ENCODE measurements at regions not wholly inside any gene's neighbourhood (a gene's known extent, or its start where the extent isn't known, plus 50 kb on each side); places are given as distances from the start of the nearest gene placed in this dataset.
"Not testable (repeated sequence)": the region's sequence is repeated elsewhere in the genome, so short reads cannot be mapped to it uniquely, and the experiment has no call there.

GRCh38 chr3:74839566-74839965 lies 225.1 kb upstream of the CNTN3 start:
- H3K4me3 ChIP-seq (ENCODE audit: low read depth, low read length, poor library complexity, severe bottlenecking) = no peak overlapping the region
- no peak for TF ChIP-seq CTCF (IDR thresholded peaks at IDR 0.05; ENCODE audit: low read length)
- no peak for TF ChIP-seq EZH2 (IDR thresholded peaks at IDR 0.05; ENCODE audit: borderline replicate concordance, low read length)
- H3K9ac ChIP-seq (ENCODE audit: low read length) = no peak overlapping the region
- H3K27me3 ChIP-seq (ENCODE audit: insufficient read depth, low read length) = no peaks in the 10 kb centered on the region
- no peaks in the 10 kb centered on the region for H3K9me2 ChIP-seq (ENCODE audit: low read depth, low read length)
- H3F3A ChIP-seq (ENCODE audit: insufficient read depth, low read length) = no peaks in the 10 kb centered on the region
- no peaks in the 10 kb centered on the region for H3K4me1 ChIP-seq (ENCODE audit: insufficient read depth, low read length, severe bottlenecking)
- H3K36me3 ChIP-seq (ENCODE audit: insufficient read depth, low read length) = no peaks in the 10 kb centered on the region
- H3K79me2 ChIP-seq (ENCODE audit: insufficient read depth, low read length) = no peaks in the 10 kb centered on the region
- no peaks in the 10 kb centered on the region for H4K20me1 ChIP-seq (ENCODE audit: insufficient read depth, low read length)
- no peak overlapping the region for H3K4me2 ChIP-seq (ENCODE audit: low read length)
- H2AFZ ChIP-seq (ENCODE audit: low read length) = no peak overlapping the region
- no peaks in the 10 kb centered on the region for H3K9me3 ChIP-seq (ENCODE audit: low read length)
- H3K27ac ChIP-seq (ENCODE audit: low read depth, low read length, poor library complexity, severe bottlenecking) = no peak overlapping the region

GRCh38 chr3:74832925-74833324 lies 218.5 kb upstream of the CNTN3 start:
- no peak overlapping the region for H3K4me3 ChIP-seq (ENCODE audit: low read depth, low read length, poor library complexity, severe bottlenecking)
- TF ChIP-seq EZH2 (IDR thresholded peaks at IDR 0.05; ENCODE audit: borderline replicate concordance, low read length) (no peak), CTCF (IDR thresholded peaks at IDR 0.05; ENCODE audit: low read length) (no peak)
- H4K20me1 ChIP-seq (ENCODE audit: insufficient read depth, low read length) = no peaks in the 10 kb centered on the region
- H3K27me3 ChIP-seq (ENCODE audit: insufficient read depth, low read length) = no peaks in the 10 kb centered on the region
- H3K9me3 ChIP-seq (ENCODE audit: low read length) = no peaks in the 10 kb centered on the region
- no peaks in the 10 kb centered on the region for H3F3A ChIP-seq (ENCODE audit: insufficient read depth, low read length)
- H3K27ac ChIP-seq (ENCODE audit: low read depth, low read length, poor library complexity, severe bottlenecking) = no peak overlapping the region
- H3K4me1 ChIP-seq (ENCODE audit: insufficient read depth, low read length, severe bottlenecking) = no peaks in the 10 kb centered on the region
- H3K9me2 ChIP-seq (ENCODE audit: low read depth, low read length) = no peaks in the 10 kb centered on the region
- no peaks in the 10 kb centered on the region for H3K79me2 ChIP-seq (ENCODE audit: insufficient read depth, low read length)
- no peaks in the 10 kb centered on the region for H3K36me3 ChIP-seq (ENCODE audit: insufficient read depth, low read length)
- no peak overlapping the region for H3K4me2 ChIP-seq (ENCODE audit: low read length)
- H3K9ac ChIP-seq (ENCODE audit: low read length) = no peak overlapping the region
- no peak overlapping the region for H2AFZ ChIP-seq (ENCODE audit: low read length)

GRCh38 chr3:74830845-74831244 lies 216.4 kb upstream of the CNTN3 start:
- H3K79me2 ChIP-seq (ENCODE audit: insufficient read depth, low read length); H3K36me3 ChIP-seq (ENCODE audit: insufficient read depth, low read length); H3K27ac ChIP-seq (ENCODE audit: low read depth, low read length, poor library complexity, severe bottlenecking); H3K4me1 ChIP-seq (ENCODE audit: insufficient read depth, low read length, severe bottlenecking); H2AFZ ChIP-seq (ENCODE audit: low read length); H3K9me3 ChIP-seq (ENCODE audit: low read length); H3K27me3 ChIP-seq (ENCODE audit: insufficient read depth, low read length); H3F3A ChIP-seq (ENCODE audit: insufficient read depth, low read length); H3K4me3 ChIP-seq (ENCODE audit: low read depth, low read length, poor library complexity, severe bottlenecking); H3K4me2 ChIP-seq (ENCODE audit: low read length); H4K20me1 ChIP-seq (ENCODE audit: insufficient read depth, low read length); H3K9me2 ChIP-seq (ENCODE audit: low read depth, low read length); H3K9ac ChIP-seq (ENCODE audit: low read length): not testable (repeated sequence)

- H2AFZ ChIP-seq (ENCODE audit: low read length) = not testable (repeated sequence)
Measured at GRCh38 chr3:74825404-74825803, 210.9 kb upstream of the CNTN3 start.

More at GRCh38 chr3:74825404-74825803, 210.9 kb upstream of the CNTN3 start:
- not testable (repeated sequence) for H3K4me2 ChIP-seq (ENCODE audit: low read length); H4K20me1 ChIP-seq (ENCODE audit: insufficient read depth, low read length); H3F3A ChIP-seq (ENCODE audit: insufficient read depth, low read length); H3K27ac ChIP-seq (ENCODE audit: low read depth, low read length, poor library complexity, severe bottlenecking); H3K9me3 ChIP-seq (ENCODE audit: low read length); H3K27me3 ChIP-seq (ENCODE audit: insufficient read depth, low read length); H3K4me3 ChIP-seq (ENCODE audit: low read depth, low read length, poor library complexity, severe bottlenecking); H3K4me1 ChIP-seq (ENCODE audit: insufficient read depth, low read length, severe bottlenecking); H3K9me2 ChIP-seq (ENCODE audit: low read depth, low read length); H3K9ac ChIP-seq (ENCODE audit: low read length); H3K79me2 ChIP-seq (ENCODE audit: insufficient read depth, low read length); H3K36me3 ChIP-seq (ENCODE audit: insufficient read depth, low read length)

Measured in OCI-LY1 (cell line).